B cell (primary cell): ENCODE measurements at regions not wholly inside any gene's neighbourhood (a gene's known extent, or its start where the extent isn't known, plus 50 kb on each side); places are given as distances from the start of the nearest gene placed in this dataset.

Experiments
- ATAC-seq: fragments of 200-7000 bp; cut with Tn5 transposase; one replicate; pipeline ENCODE4 v1.10.0; 2021; ENCODE audit warnings: low read depth, mild to moderate bottlenecking, moderate number of reproducible peaks, moderate library complexity
- CTCF ChIA-PET: fragments of 350-600 bp; sonication (Branson Sonifier 250); formaldehyde crosslinking; loops from one replicate; lab custom pipeline; 2021; ENCODE audit warnings: antibody characterized with exemption, inconsistent platforms; lab: Charles Lee
- POLR2A ChIA-PET: fragments of 350-600 bp; sonication (Branson Sonifier 250); formaldehyde crosslinking; loops from one replicate; lab custom pipeline; 2021; ENCODE audit warnings: antibody characterized with exemption; lab: Charles Lee
- DNase-seq: peaks from one replicate; pipeline ENCODE4 v3.0.0; 2013
- H2AFZ ChIP-seq: 2 replicates; pipeline ENCODE4 v1.6.1; 2012; ENCODE audit warnings: mild to moderate bottlenecking, low read depth, low read length; ENCODE audit not compliant: insufficient read depth, poor library complexity, severe bottlenecking
- H3K27ac ChIP-seq, 2 donors: 1 replicate in 1 of 2; 2 replicates in 1 of 2; pipeline ENCODE4 v1.5.1; 2012 to 2013; ENCODE audit warnings: low read length in 2 of 2, mild to moderate bottlenecking in 2 of 2, moderate library complexity in 1 of 2
- H3K27me3 ChIP-seq, 4 experiments: fragments of 200-600 bp in 1 of 4; sonication (generic) in 1 of 4; replicated peaks in 1 of 4; 1 replicate in 2 of 4; 2 replicates in 2 of 4; pipeline versions ENCODE4 v1.6.1 to v1.7.0; 2013 to 2016; ENCODE audit warnings: low read length in 3 of 4, mild to moderate bottlenecking in 2 of 4, mixed read lengths in 1 of 4, moderate library complexity in 1 of 4; ENCODE audit not compliant: insufficient read depth in 4 of 4, control insufficient read depth in 3 of 4; ENCODE audit errors: control extremely low read depth in 1 of 4
- H3K36me3 ChIP-seq, 2 experiments: replicated peaks in 1 of 2; 1 replicate in 1 of 2; 2 replicates in 1 of 2; pipeline versions ENCODE4 v1.6.1 to v1.7.1; 2013; ENCODE audit warnings: low read length in 1 of 2; ENCODE audit not compliant: insufficient read depth in 2 of 2, control insufficient read depth in 1 of 2; ENCODE audit errors: control extremely low read depth in 1 of 2, extremely low read depth in 1 of 2
- H3K4me1 ChIP-seq, 2 donors: fragments of 200-600 bp in 1 of 2; sonication (generic) in 1 of 2; 1 replicate in 1 of 2; 2 replicates in 1 of 2; pipeline versions ENCODE4 v1.5.1 to v1.6.1; 2013 to 2017; ENCODE audit warnings: low read length in 2 of 2; ENCODE audit not compliant: control insufficient read depth in 2 of 2, insufficient read depth in 2 of 2
- H3K4me2 ChIP-seq: replicated peaks from 2 replicates; pipeline ENCODE3; 2012; ENCODE audit warnings: mild to moderate bottlenecking, low read depth, low read length; ENCODE audit not compliant: poor library complexity, severe bottlenecking
- H3K4me3 ChIP-seq, 5 experiments: fragments of 200-600 bp in 1 of 5; sonication (generic) in 1 of 5; 1 replicate in 3 of 5; 2 replicates in 2 of 5; pipeline versions ENCODE4 v1.5.1 to v1.7.0; 2011 to 2016; ENCODE audit warnings: low read length in 4 of 5, mild to moderate bottlenecking in 4 of 5, low read depth in 2 of 5, control low read depth in 1 of 5, moderate library complexity in 1 of 5; ENCODE audit not compliant: insufficient read depth in 1 of 5; ENCODE audit errors: control extremely low read depth in 1 of 5, extremely low read depth in 1 of 5
- H3K79me2 ChIP-seq: fragments of 200-600 bp; sonication (generic); one replicate; pipeline ENCODE4 v1.6.0; 2016; ENCODE audit warnings: low read length; ENCODE audit not compliant: control insufficient read depth, insufficient read depth
- H3K9ac ChIP-seq: fragments of 200-600 bp; sonication (generic); 2 replicates; pipeline ENCODE4 v1.6.1; 2017; ENCODE audit warnings: mild to moderate bottlenecking, low read length, moderate library complexity
- H3K9me3 ChIP-seq, 3 donors: one replicate each; pipeline versions ENCODE4 v1.6.1 to v1.7.1; 2013; ENCODE audit warnings: low read length in 2 of 3; ENCODE audit not compliant: control insufficient read depth in 2 of 3, insufficient read depth in 1 of 3; ENCODE audit errors: control extremely low read depth in 1 of 3
- H4K20me1 ChIP-seq: 2 replicates; pipeline ENCODE4 v1.6.0; 2012; ENCODE audit warnings: mild to moderate bottlenecking, low read length; ENCODE audit not compliant: insufficient read depth, control insufficient read depth, poor library complexity, severe bottlenecking
- H3K27ac Mint-ChIP-seq: one replicate; pipeline ENCODE4 v1.8.0; 2021; ENCODE audit warnings: mixed read lengths
- H3K27me3 Mint-ChIP-seq: one replicate; pipeline ENCODE4 v1.8.0; 2021; ENCODE audit warnings: mixed read lengths
- H3K4me1 Mint-ChIP-seq: one replicate; pipeline ENCODE4 v1.8.0; 2021; ENCODE audit warnings: mixed read lengths
- H3K4me3 Mint-ChIP-seq: one replicate; pipeline ENCODE4 v1.8.0; 2021; ENCODE audit warnings: mixed read lengths
- H3K9me3 Mint-ChIP-seq: one replicate; pipeline ENCODE4 v1.8.0; 2022; ENCODE audit warnings: mixed read lengths; ENCODE audit not compliant: insufficient read depth
- EZH2 ChIP-seq: IDR thresholded peaks from 2 replicates; pipeline ENCODE4 v1.6.1; 2012; ENCODE audit warnings: borderline replicate concordance, low read depth, mild to moderate bottlenecking, moderate library complexity, low read length; ENCODE audit not compliant: insufficient read depth, poor library complexity, severe bottlenecking
- WGBS: methylation state at CpG from one replicate; pipeline ENCODE4 v1.1.5; 2013; ENCODE audit warnings: missing lambda C conversion rate; ENCODE audit not compliant: insufficient coverage; 5-methylcytosine and 5-hydroxymethylcytosine counted together
- intact Hi-C: fragments of 100-400 bp; cut with micrococcal nuclease; formaldehyde crosslinking; loops from one replicate; pipeline ENCODE4 v1.10.0; 2022
- TF ChIP-seq, protein P1 (sequence below): fragments of 200-600 bp; IDR thresholded peaks from one replicate; pipeline ENCODE4 v1.8.0; 2022; ENCODE audit warnings: antibody characterized with exemption, mild to moderate bottlenecking

GRCh38 chr6:40881501-40881900 lies 157.5 kb downstream of the UNC5CL start:
- H3K27ac Mint-ChIP-seq = no peak overlapping the region
- ChIA-PET CTCF (no interaction called here), POLR2A (no interaction called here)
- 56% methylated on average over 2 of the region's 2 CpGs for WGBS
- peaks cover 30% of the 10 kb centered on the region for H3K27me3 Mint-ChIP-seq
- intact Hi-C loops = no loop called here
- no peak for ATAC-seq
- Histone ChIP-seq H3K27ac (no peak overlapping the region), H3K4me2 (no peak overlapping the region), H3K36me3 (no peaks in the 10 kb centered on the region), H3K9ac (no peak overlapping the region), H3K79me2 (no peaks in the 10 kb centered on the region), H2AFZ (no peak overlapping the region), H4K20me1 (no peaks in the 10 kb centered on the region), H3K9me3 (peaks cover 0 to 9% (median 0%) of the 10 kb centered on the region in 3 donors), H3K4me3 (no peak overlapping the region), H3K4me1 (no peaks in the 10 kb centered on the region), H3K27me3 (peaks cover 0 to 5% (median 0%) of the 10 kb centered on the region in 4 experiments)
- TF ChIP-seq, protein P1, sequence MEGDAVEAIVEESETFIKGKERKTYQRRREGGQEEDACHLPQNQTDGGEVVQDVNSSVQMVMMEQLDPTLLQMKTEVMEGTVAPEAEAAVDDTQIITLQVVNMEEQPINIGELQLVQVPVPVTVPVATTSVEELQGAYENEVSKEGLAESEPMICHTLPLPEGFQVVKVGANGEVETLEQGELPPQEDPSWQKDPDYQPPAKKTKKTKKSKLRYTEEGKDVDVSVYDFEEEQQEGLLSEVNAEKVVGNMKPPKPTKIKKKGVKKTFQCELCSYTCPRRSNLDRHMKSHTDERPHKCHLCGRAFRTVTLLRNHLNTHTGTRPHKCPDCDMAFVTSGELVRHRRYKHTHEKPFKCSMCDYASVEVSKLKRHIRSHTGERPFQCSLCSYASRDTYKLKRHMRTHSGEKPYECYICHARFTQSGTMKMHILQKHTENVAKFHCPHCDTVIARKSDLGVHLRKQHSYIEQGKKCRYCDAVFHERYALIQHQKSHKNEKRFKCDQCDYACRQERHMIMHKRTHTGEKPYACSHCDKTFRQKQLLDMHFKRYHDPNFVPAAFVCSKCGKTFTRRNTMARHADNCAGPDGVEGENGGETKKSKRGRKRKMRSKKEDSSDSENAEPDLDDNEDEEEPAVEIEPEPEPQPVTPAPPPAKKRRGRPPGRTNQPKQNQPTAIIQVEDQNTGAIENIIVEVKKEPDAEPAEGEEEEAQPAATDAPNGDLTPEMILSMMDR = no peak
- no peak for TF ChIP-seq EZH2
- H3K4me1 Mint-ChIP-seq = peaks cover 3% of the 10 kb centered on the region
- H3K9me3 Mint-ChIP-seq = peaks cover 3% of the 10 kb centered on the region
- no peak for DNase-seq
- H3K4me3 Mint-ChIP-seq = no peak overlapping the region

GRCh38 chr6:40880906-40881305 lies 158.1 kb downstream of the UNC5CL start:
- WGBS = 93% methylated on average over 2 of the region's 2 CpGs
- Histone ChIP-seq H3K27me3 (peaks cover 0 to 5% (median 0%) of the 10 kb centered on the region in 4 experiments), H3K36me3 (no peaks in the 10 kb centered on the region), H3K9ac (no peak overlapping the region), H3K4me1 (no peaks in the 10 kb centered on the region), H3K4me2 (no peak overlapping the region), H3K9me3 (peaks cover 0 to 9% (median 0%) of the 10 kb centered on the region in 3 donors), H3K27ac (no peak overlapping the region), H4K20me1 (no peaks in the 10 kb centered on the region), H3K79me2 (no peaks in the 10 kb centered on the region), H2AFZ (no peak overlapping the region), H3K4me3 (no peak overlapping the region)
- no peak for TF ChIP-seq EZH2
- TF ChIP-seq, protein P1 = no peak
- H3K9me3 Mint-ChIP-seq = peaks cover 3% of the 10 kb centered on the region
- ATAC-seq (no peak), DNase-seq (no peak)
- intact Hi-C loops = no loop called here
- no peak overlapping the region for H3K4me3 Mint-ChIP-seq
- CTCF ChIA-PET = no interaction called here
- peaks cover 3% of the 10 kb centered on the region for H3K4me1 Mint-ChIP-seq
- no peak overlapping the region for H3K27ac Mint-ChIP-seq
- POLR2A ChIA-PET = no interaction called here
- H3K27me3 Mint-ChIP-seq = peaks cover 24% of the 10 kb centered on the region
